Hepatocyte (in vitro differentiated cells): ENCODE measurements at regions not wholly inside any gene's neighbourhood (a gene's known extent, or its start where the extent isn't known, plus 50 kb on each side); places are given as distances from the start of the nearest gene placed in this dataset.

ENCODE experiments used
- EZH2 ChIP-seq: fragments of 200-600 bp; sonication (generic); IDR thresholded peaks from 2 replicates; pipeline ENCODE4 v1.6.1; 2016; ENCODE audit warnings: antibody characterized with exemption, mild to moderate bottlenecking, borderline replicate concordance
- EZH2phosphoT487 ChIP-seq: fragments of 200-600 bp; sonication (generic); IDR thresholded peaks from one replicate; pipeline ENCODE4 v1.6.1; 2018; ENCODE audit warnings: antibody characterized with exemption, mild to moderate bottlenecking, low read depth, moderate library complexity; ENCODE audit not compliant: unreplicated experiment, severe bottlenecking
- TF ChIP-seq, protein P1 (sequence below): fragments of 200-600 bp; sonication (generic); IDR thresholded peaks from 2 replicates; pipeline ENCODE4 v1.5.1; 2016; ENCODE audit warnings: antibody characterized with exemption, mild to moderate bottlenecking; ENCODE audit not compliant: poor library complexity

- TF ChIP-seq, protein P1, sequence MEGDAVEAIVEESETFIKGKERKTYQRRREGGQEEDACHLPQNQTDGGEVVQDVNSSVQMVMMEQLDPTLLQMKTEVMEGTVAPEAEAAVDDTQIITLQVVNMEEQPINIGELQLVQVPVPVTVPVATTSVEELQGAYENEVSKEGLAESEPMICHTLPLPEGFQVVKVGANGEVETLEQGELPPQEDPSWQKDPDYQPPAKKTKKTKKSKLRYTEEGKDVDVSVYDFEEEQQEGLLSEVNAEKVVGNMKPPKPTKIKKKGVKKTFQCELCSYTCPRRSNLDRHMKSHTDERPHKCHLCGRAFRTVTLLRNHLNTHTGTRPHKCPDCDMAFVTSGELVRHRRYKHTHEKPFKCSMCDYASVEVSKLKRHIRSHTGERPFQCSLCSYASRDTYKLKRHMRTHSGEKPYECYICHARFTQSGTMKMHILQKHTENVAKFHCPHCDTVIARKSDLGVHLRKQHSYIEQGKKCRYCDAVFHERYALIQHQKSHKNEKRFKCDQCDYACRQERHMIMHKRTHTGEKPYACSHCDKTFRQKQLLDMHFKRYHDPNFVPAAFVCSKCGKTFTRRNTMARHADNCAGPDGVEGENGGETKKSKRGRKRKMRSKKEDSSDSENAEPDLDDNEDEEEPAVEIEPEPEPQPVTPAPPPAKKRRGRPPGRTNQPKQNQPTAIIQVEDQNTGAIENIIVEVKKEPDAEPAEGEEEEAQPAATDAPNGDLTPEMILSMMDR: no peak
- TF ChIP-seq EZH2: no peak
- no peak for TF ChIP-seq EZH2phosphoT487
Measured at GRCh38 chr2:155930312-155930711, 402.2 kb downstream of the NR4A2 start.
